Adrenal gland (tissue), 9 donors: ENCODE measurements at regions not wholly inside any gene's neighbourhood (a gene's known extent, or its start where the extent isn't known, plus 50 kb on each side); places are given as distances from the start of the nearest gene placed in this dataset.
"Not testable (repeated sequence)": the region's sequence is repeated elsewhere in the genome, so short reads cannot be mapped to it uniquely, and the experiment has no call there.

Experiments
- DNase-seq, 7 donors: peaks; one replicate each; pipeline ENCODE4 v3.0.0-alpha.2; 2019 to 2020
- H3K27ac ChIP-seq, 5 donors: fragments of 200-600 bp; sonication (generic) in 4 of 5; 1 replicate in 3 of 5; 2 replicates in 2 of 5; pipeline versions ENCODE4 v1.5.1 to v1.8.0; 2016 to 2020; ENCODE audit warnings: mild to moderate bottlenecking in 1 of 5
- H3K27me3 ChIP-seq: fragments of 200-600 bp; 2 replicates; pipeline ENCODE4 v1.8.0; 2021
- H3K36me3 ChIP-seq, 2 donors: fragments of 200-600 bp; replicated peaks in 1 of 2; 1 replicate in 1 of 2; 2 replicates in 1 of 2; pipeline versions ENCODE4 v1.5.1 to v1.8.0; 2018 to 2022
- H3K4me1 ChIP-seq, 2 donors: fragments of 200-600 bp; replicated peaks in 1 of 2; 1 replicate in 1 of 2; 2 replicates in 1 of 2; pipeline versions ENCODE4 v1.5.1 to v1.8.0; 2018 to 2021
- H3K4me3 ChIP-seq, 4 donors: fragments of 200-600 bp; sonication (generic) in 3 of 4; one replicate each; pipeline ENCODE4 v1.5.1; 2016 to 2018
- H3K9me3 ChIP-seq, 3 donors: fragments of 200-600 bp; sonication (generic) in 1 of 3; replicated peaks in 1 of 3; 1 replicate in 2 of 3; 2 replicates in 1 of 3; pipeline versions ENCODE4 v1.5.1 to v1.8.0; 2016 to 2021
- CTCF ChIP-seq, 6 experiments: fragments of 450-650 bp in 4 of 6; fragments of 200-600 bp in 2 of 6; sonication (generic) in 1 of 6; IDR thresholded peaks; 1 replicate in 5 of 6; 2 replicates in 1 of 6; pipeline versions ENCODE4 v1.5.1 to v1.8.0; 2016 to 2021; ENCODE audit warnings: antibody characterized with exemption in 6 of 6, mild to moderate bottlenecking in 2 of 6, moderate library complexity in 1 of 6
- POLR2A ChIP-seq, 2 donors: fragments of 450-650 bp; IDR thresholded peaks; one replicate each; pipeline ENCODE4 v1.6.1; 2017; ENCODE audit warnings: antibody characterized with exemption in 2 of 2, mild to moderate bottlenecking in 2 of 2, moderate library complexity in 1 of 2
- WGBS, 4 donors: extraction: QIAGEN DNeasy Blood & Tissue Kit in 2 of 4; methylation state at CpG; one replicate each; pipeline versions ENCODE4 v1.1.5 to v1.1.7; 2013 to 2017; 5-methylcytosine and 5-hydroxymethylcytosine counted together
- intact Hi-C, 2 donors: fragments of 100-400 bp; cut with DNase I; formaldehyde crosslinking; loops; one replicate each; pipeline versions ENCODE4 v1.14.1 to v1.15.0; 2022 to 2023
- donor health status: healthy with polysubstance abuse.
- donor health status: Bipolar disorder and iron deficiency.
- donor health status: DM: yes; HTN: yes; CAD: no.
- donor health status: DM: no; HTN: no; CAD: no.
- donor health status: DM: no; HTN: no; CAD: no.

- Histone ChIP-seq H3K27me3 (no peaks in the 10 kb centered on the region), H3K4me3 (no peak overlapping the region), H3K27ac (no peak overlapping the region), H3K36me3 (no peaks in the 10 kb centered on the region), H3K9me3 (no peaks in the 10 kb centered on the region), H3K4me1 (peaks cover 0 to 17% of the 10 kb centered on the region in 2 donors)
- intact Hi-C loops, result no loop called here
- DNase-seq, result no peak
- 53 to 64% (median 60%) methylated on average over 4 of the region's 4 CpGs for WGBS, 4 donors
- TF ChIP-seq POLR2A (IDR thresholded peaks at IDR 0.05) (no peak), CTCF (IDR thresholded peaks at IDR 0.05) (no peak)
Observed at GRCh38 chr10:114720685-114721278, 62.7 kb upstream of the ABLIM1 start.

- H3K9me3 ChIP-seq, result not testable (repeated sequence)
Observed at GRCh38 chr10:114722136-114722535, 64.1 kb upstream of the ABLIM1 start.

DNA sequence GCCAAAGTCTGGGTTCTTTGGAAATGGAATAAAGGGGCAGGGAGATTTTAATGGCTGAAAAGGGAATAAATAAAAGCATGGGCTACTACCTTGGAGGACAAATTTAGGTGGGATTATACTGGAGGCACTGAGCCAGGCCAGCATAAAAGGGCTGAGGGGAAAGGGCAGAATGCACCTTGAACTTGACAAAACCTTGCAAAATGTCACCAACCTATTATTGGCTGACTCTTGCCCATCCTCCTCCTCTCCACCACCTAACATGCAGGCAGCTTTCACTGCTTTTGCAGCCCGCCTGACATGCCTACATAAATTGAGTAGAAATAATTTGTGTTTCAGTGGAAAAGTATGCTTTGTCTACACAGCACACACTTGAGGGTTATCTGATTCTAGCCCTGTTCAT lies 65.3 kb upstream of the ABLIM1 start:
- intact Hi-C loops, result no loop called here
- H3K4me3 ChIP-seq, result no peak overlapping the region
- no peak overlapping the region for H3K27ac ChIP-seq
- H3K27me3 ChIP-seq, result no peaks in the 10 kb centered on the region
- TF ChIP-seq POLR2A (IDR thresholded peaks at IDR 0.05), result no peak
- no peak for TF ChIP-seq CTCF (IDR thresholded peaks at IDR 0.05)
- no peaks in the 10 kb centered on the region for H3K36me3 ChIP-seq
- WGBS, 4 donors, result 82 to 93% (median 89%) methylated on average over 1 of the region's 1 CpG
- H3K9me3 ChIP-seq, result no peaks in the 10 kb centered on the region
- DNase-seq, result no peak
- H3K4me1 ChIP-seq, result peaks cover 0 to 14% of the 10 kb centered on the region in 2 donors

More at GRCh38 chr10:114722136-114722535, 64.1 kb upstream of the ABLIM1 start:
- H3K27me3 ChIP-seq, DNase-seq, H3K4me3 ChIP-seq, intact Hi-C loops, H3K36me3 ChIP-seq, H3K27ac ChIP-seq: not testable (repeated sequence)
- peaks cover 0 to 17% of the 10 kb centered on the region in 2 donors for H3K4me1 ChIP-seq
- 69 to 81% (median 80%) methylated on average over 3 of the region's 3 CpGs for WGBS, 4 donors

GRCh38 chr10:114723991-114724715 lies 66.1 kb upstream of the ABLIM1 start:
- Histone ChIP-seq H3K4me3 (no peak overlapping the region), H3K4me1 (peaks cover 0 to 6% of the 10 kb centered on the region in 2 donors), H3K27ac (no peak overlapping the region), H3K36me3 (no peaks in the 10 kb centered on the region), H3K27me3 (no peaks in the 10 kb centered on the region), H3K9me3 (no peaks in the 10 kb centered on the region)
- intact Hi-C loops, result no loop called here
- no peak for DNase-seq
- no peak for TF ChIP-seq POLR2A (IDR thresholded peaks at IDR 0.05)
- no peak for TF ChIP-seq CTCF (IDR thresholded peaks at IDR 0.05)
- 83 to 92% (median 87%) methylated on average over 3 of the region's 3 CpGs for WGBS, 4 donors

- H3K27ac ChIP-seq, result no peak overlapping the region
- peaks cover 0 to 5% of the 10 kb centered on the region in 2 donors for H3K4me1 ChIP-seq
- TF ChIP-seq CTCF (IDR thresholded peaks at IDR 0.05) (no peak), POLR2A (IDR thresholded peaks at IDR 0.05) (no peak)
- no peaks in the 10 kb centered on the region for H3K9me3 ChIP-seq
- intact Hi-C loops, result no loop called here
- DNase-seq, result no peak
- H3K27me3 ChIP-seq, result no peaks in the 10 kb centered on the region
- 82 to 96% (median 85%) methylated on average over 2 to 3 of the region's 3 CpGs for WGBS, 4 donors
- no peak overlapping the region for H3K4me3 ChIP-seq
- no peaks in the 10 kb centered on the region for H3K36me3 ChIP-seq
Observed at GRCh38 chr10:114724716-114725106, 66.6 kb upstream of the ABLIM1 start.
